ENCODE measurements at regions not wholly inside any gene's neighbourhood (a gene's known extent, or its start where the extent isn't known, plus 50 kb on each side); places are given as distances from the start of the nearest gene placed in this dataset.

DNA sequence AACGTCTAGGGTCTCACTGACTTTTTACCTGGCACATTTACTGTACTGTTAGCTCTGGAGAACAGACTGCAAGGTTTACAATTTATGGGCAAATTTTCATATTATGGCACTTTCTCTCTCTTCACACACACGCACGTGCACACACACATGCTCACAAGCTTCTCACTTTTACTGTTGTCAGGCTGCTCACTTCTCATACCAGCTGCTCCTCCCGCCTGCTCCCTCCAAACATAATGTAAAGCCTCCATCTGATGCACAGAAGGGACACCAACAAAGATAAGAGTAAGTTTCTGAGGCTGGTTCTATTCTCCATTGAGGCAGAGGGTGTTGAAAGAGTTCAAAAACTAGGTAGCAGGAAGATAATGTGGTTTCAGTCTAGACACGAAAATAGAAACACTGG lies 128.9 kb upstream of the DCLK2 start:
- DNase-seq (ENCODE audit: insufficient read length, low spot score) (no peak), FAIRE-seq (no peak)
- no peak for TF ChIP-seq SPI1 (IDR thresholded peaks at IDR 0.05; ENCODE audit: low read depth, low read length)
- no peak for TF ChIP-seq POLR2AphosphoS5 (IDR thresholded peaks at IDR 0.05; ENCODE audit: low read depth, low read length)
- TF ChIP-seq POU2F2 (IDR thresholded peaks at IDR 0.05; ENCODE audit: low read depth, low read length), result no peak
- no peak for TF ChIP-seq POLR2A (IDR thresholded peaks at IDR 0.05; ENCODE audit: low read depth, low read length)
- no peak for TF ChIP-seq PAX5 (IDR thresholded peaks at IDR 0.05; ENCODE audit: insufficient read depth, low read length, severe bottlenecking)
- TF ChIP-seq TAF1 (IDR thresholded peaks at IDR 0.05; ENCODE audit: low read depth, low read length), result no peak

DNA sequence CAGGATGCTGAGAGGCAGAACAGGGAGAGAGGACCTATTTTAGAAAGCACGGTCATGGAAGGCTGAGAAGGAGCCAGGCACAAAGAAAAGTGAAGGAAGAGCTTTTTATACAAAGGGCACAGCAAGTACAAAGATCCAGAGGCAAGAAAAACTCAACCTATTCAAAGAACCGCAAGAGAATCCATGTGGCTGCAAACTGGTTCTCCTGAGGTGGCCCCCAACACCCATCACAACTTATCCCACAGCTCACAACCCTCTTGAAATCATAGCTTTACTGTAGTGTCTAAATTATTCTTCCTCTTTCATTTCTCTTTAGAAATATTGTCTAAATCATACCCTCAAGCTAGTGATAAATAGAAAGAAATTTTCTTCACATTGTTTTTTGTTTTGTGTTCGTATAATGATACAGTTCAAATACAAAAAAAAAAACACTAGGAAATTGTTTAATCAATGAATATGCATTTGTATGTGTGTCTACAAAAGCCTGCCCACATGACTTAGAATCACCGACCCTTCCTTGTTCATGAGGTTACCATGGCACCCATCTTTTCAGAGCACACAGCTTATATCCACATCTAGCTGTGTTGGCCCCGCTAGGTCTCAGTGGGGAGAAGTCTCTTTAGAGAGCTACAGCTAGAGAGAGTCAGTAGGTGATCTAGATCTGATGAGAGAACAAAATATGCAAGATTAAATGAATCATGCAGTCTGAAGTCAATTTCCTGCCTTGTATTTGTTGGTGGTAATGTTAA lies 126.9 kb upstream of the DCLK2 start:
- TF ChIP-seq SPI1 (IDR thresholded peaks at IDR 0.05; ENCODE audit: low read depth, low read length) (no peak), PAX5 (IDR thresholded peaks at IDR 0.05; ENCODE audit: insufficient read depth, low read length, severe bottlenecking) (no peak), POLR2A (IDR thresholded peaks at IDR 0.05; ENCODE audit: low read depth, low read length) (no peak), POU2F2 (IDR thresholded peaks at IDR 0.05; ENCODE audit: low read depth, low read length) (no peak), TAF1 (IDR thresholded peaks at IDR 0.05; ENCODE audit: low read depth, low read length) (no peak), POLR2AphosphoS5 (IDR thresholded peaks at IDR 0.05; ENCODE audit: low read depth, low read length) (no peak)
- no peak for FAIRE-seq
- no peak for DNase-seq (ENCODE audit: insufficient read length, low spot score)

DNA sequence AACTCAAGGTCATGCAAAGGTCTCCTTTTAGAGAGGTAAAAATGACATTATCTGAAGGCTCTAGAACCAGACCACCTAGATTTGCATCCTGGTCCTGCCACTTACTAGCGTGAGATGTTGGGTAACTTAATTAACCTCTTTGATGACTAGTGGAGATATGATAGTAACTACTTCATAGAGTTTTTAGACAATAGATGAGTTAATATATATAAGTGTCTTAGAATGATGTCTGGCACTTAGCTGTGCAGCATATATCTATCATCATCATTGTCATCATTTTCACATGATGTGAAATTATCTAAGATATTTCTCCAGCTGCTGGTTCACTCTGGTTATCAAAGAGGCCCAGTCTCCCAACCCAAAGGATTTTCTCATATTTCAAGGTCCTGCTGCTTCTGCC lies 126.1 kb upstream of the DCLK2 start:
- DNase-seq (ENCODE audit: insufficient read length, low spot score), result no peak
- TF ChIP-seq POLR2AphosphoS5 (IDR thresholded peaks at IDR 0.05; ENCODE audit: low read depth, low read length), result no peak
- TF ChIP-seq PAX5 (IDR thresholded peaks at IDR 0.05; ENCODE audit: insufficient read depth, low read length, severe bottlenecking), result no peak
- no peak for TF ChIP-seq TAF1 (IDR thresholded peaks at IDR 0.05; ENCODE audit: low read depth, low read length)
- TF ChIP-seq POU2F2 (IDR thresholded peaks at IDR 0.05; ENCODE audit: low read depth, low read length), result no peak
- no peak for TF ChIP-seq POLR2A (IDR thresholded peaks at IDR 0.05; ENCODE audit: low read depth, low read length)
- TF ChIP-seq SPI1 (IDR thresholded peaks at IDR 0.05; ENCODE audit: low read depth, low read length), result no peak
- FAIRE-seq, result no peak

DNA sequence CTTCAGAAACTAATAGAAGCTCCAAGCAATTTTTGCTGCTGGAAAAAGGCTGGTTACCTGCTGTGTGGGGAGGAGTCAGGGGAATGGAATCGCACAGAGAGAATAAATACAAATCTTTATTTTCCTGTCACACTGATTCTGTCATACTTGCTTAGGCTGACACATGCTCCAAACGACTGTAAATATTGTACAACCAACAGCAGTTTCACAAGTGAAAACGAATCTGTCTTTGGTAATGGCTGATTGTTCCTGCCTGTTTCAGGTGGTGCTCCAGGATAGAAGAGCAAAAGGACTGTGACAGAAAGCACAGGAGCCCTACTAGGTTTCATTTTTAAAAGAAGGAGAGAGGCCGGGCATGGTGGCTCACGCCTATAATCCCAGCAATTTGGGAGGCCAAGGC lies 125.5 kb upstream of the DCLK2 start:
- FAIRE-seq (no peak), DNase-seq (ENCODE audit: insufficient read length, low spot score) (no peak)
- TF ChIP-seq TAF1 (IDR thresholded peaks at IDR 0.05; ENCODE audit: low read depth, low read length) (no peak), SPI1 (IDR thresholded peaks at IDR 0.05; ENCODE audit: low read depth, low read length) (no peak), POLR2AphosphoS5 (IDR thresholded peaks at IDR 0.05; ENCODE audit: low read depth, low read length) (no peak), POU2F2 (IDR thresholded peaks at IDR 0.05; ENCODE audit: low read depth, low read length) (no peak), PAX5 (IDR thresholded peaks at IDR 0.05; ENCODE audit: insufficient read depth, low read length, severe bottlenecking) (no peak), POLR2A (IDR thresholded peaks at IDR 0.05; ENCODE audit: low read depth, low read length) (no peak)

DNA sequence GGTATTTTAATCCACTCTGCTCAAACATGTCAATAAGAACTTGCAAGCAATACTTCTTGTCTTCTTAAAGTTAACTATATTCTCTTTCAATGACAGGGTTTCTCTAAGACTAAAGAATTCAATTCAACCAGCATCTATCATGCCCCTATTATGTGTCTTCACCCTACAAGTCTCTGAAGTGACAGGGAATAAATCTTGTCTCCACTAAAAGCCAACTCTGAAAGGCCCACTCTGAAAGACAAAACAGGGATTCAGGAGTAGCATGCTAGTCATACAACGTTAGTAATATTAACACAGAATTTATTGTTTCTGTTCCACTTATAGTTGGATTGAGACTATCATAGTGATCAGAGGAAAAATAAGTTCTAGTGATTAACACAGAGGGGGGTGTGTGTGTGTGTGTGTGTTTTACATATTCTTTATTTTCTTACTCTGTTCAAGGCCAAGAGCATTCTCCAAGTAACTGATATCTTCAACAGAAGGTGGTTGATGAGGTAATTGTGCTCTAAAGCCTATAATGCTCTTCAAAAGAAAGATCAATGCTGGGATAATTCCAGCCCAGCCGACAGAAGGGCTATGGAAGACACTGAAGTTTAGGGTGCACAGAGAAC lies 122.4 kb upstream of the DCLK2 start:
- DNase-seq (ENCODE audit: insufficient read length, low spot score) (no peak), FAIRE-seq (no peak)
- no peak for TF ChIP-seq PAX5 (IDR thresholded peaks at IDR 0.05; ENCODE audit: insufficient read depth, low read length, severe bottlenecking)
- no peak for TF ChIP-seq TAF1 (IDR thresholded peaks at IDR 0.05; ENCODE audit: low read depth, low read length)
- TF ChIP-seq POU2F2 (IDR thresholded peaks at IDR 0.05; ENCODE audit: low read depth, low read length), result no peak
- TF ChIP-seq SPI1 (IDR thresholded peaks at IDR 0.05; ENCODE audit: low read depth, low read length), result no peak
- no peak for TF ChIP-seq POLR2AphosphoS5 (IDR thresholded peaks at IDR 0.05; ENCODE audit: low read depth, low read length)
- TF ChIP-seq POLR2A (IDR thresholded peaks at IDR 0.05; ENCODE audit: low read depth, low read length), result no peak

DNA sequence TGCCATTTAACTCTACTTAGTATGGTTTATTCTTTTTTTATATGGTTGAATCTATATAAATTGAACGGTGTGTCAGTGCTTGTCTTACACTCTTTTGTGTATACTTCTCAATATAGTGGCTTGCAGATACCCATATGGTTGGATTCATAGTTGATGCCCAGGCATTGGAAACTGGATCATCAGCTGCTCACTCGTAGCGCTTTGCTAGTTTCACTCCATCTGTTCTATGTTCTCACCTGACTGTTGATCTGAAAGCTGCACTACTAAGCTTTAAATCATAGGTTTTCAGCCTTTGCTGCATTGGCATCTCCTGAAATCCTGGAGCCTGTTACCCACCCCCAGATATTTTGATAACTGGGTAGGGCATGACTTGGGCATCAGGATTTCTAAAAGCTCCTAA lies 121.6 kb upstream of the DCLK2 start:
- no peak for DNase-seq (ENCODE audit: insufficient read length, low spot score)
- TF ChIP-seq TAF1 (IDR thresholded peaks at IDR 0.05; ENCODE audit: low read depth, low read length) (no peak), POLR2AphosphoS5 (IDR thresholded peaks at IDR 0.05; ENCODE audit: low read depth, low read length) (no peak), PAX5 (IDR thresholded peaks at IDR 0.05; ENCODE audit: insufficient read depth, low read length, severe bottlenecking) (no peak), POLR2A (IDR thresholded peaks at IDR 0.05; ENCODE audit: low read depth, low read length) (no peak), POU2F2 (IDR thresholded peaks at IDR 0.05; ENCODE audit: low read depth, low read length) (no peak), SPI1 (IDR thresholded peaks at IDR 0.05; ENCODE audit: low read depth, low read length) (no peak)
- no peak for FAIRE-seq

DNA sequence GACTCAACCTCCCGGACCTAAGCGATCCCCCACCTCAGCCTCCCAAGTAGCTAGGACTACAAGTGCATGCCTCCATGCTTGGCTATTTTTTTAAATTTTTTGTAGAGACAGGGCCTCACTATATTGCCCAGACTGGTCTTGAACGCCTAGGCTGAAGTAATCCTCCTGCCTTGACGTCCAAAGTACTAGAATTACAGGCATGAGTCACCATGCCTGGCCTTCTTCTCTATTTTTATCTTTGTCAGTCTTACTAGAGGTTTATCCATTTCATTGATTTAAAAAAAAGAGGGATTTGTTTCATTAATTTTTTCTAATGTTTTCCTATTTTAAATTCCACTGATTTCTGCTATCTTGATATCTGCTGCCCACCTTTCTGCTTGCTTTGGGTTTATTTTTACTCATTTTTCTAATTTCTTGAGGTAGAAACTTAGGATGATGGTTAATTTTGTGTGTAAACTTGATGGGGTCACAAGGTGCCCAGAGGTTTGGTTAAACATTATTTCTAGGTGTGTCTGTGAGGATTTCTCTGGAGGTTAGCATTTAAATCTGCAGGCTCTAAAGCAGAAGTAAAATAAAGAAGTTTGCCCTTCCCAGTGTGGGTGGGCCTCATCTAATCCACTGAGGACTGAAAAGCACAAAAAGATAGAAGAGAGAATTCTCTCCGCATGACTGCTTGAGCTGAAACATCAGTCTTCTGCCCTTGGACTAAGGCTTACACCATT lies 116.2 kb upstream of the DCLK2 start:
- no peak for FAIRE-seq
- TF ChIP-seq POLR2AphosphoS5 (IDR thresholded peaks at IDR 0.05; ENCODE audit: low read depth, low read length) (no peak), POLR2A (IDR thresholded peaks at IDR 0.05; ENCODE audit: low read depth, low read length) (no peak), PAX5 (IDR thresholded peaks at IDR 0.05; ENCODE audit: insufficient read depth, low read length, severe bottlenecking) (no peak), TAF1 (IDR thresholded peaks at IDR 0.05; ENCODE audit: low read depth, low read length) (no peak), POU2F2 (IDR thresholded peaks at IDR 0.05; ENCODE audit: low read depth, low read length) (no peak), SPI1 (IDR thresholded peaks at IDR 0.05; ENCODE audit: low read depth, low read length) (no peak)
- no peak for DNase-seq (ENCODE audit: insufficient read length, low spot score)

DNA sequence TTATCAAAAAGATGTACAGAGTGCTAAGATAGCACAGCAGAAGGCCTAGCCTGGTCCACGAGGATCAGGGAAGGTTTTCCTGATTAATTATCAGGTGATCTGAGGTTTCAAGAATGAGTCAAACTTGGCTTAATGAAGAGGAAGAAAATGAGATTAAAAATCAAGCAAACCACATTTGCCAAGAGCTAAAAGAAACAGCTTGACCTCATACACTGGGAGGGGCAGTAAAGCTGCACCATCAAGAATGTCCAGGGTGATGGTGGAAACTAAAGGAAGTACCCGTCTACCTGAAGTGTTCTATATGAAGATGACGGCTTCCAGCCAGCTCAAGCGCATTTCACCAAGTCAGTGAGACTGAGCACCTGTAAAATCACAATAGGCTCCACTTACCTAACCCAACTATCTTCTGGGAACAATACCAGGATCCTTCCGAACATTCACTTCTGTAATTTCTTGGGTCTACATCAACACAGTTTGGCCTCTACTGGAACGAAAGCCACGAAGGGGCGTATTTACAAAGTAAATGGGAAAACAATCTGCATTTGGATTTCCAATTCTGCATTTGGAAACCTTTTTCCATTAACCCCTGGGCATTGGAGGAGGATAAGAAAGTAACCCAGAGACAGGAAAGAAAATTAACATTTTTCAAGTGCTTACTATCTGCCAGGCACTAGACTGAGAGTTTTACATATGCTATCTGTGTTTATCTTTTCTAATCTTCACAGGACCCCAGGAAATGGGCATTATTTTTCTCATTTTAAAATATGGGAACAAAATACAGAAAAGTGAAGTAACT lies 114.0 kb upstream of the DCLK2 start:
- TF ChIP-seq TAF1 (IDR thresholded peaks at IDR 0.05; ENCODE audit: low read depth, low read length) (no peak), POLR2A (IDR thresholded peaks at IDR 0.05; ENCODE audit: low read depth, low read length) (no peak), POLR2AphosphoS5 (IDR thresholded peaks at IDR 0.05; ENCODE audit: low read depth, low read length) (no peak), SPI1 (IDR thresholded peaks at IDR 0.05; ENCODE audit: low read depth, low read length) (no peak), POU2F2 (IDR thresholded peaks at IDR 0.05; ENCODE audit: low read depth, low read length) (no peak), PAX5 (IDR thresholded peaks at IDR 0.05; ENCODE audit: insufficient read depth, low read length, severe bottlenecking) (no peak)
- FAIRE-seq, result no peak
- DNase-seq (ENCODE audit: insufficient read length, low spot score), result no peak

All from GM12891 (cell line).